ENCODE measurements at regions not wholly inside any gene's neighbourhood (a gene's known extent, or its start where the extent isn't known, plus 50 kb on each side); places are given as distances from the start of the nearest gene placed in this dataset.

- no peak for DNase-seq (ENCODE audit: low read depth)
- TF ChIP-seq CTCF (IDR thresholded peaks at IDR 0.05; ENCODE audit: insufficient read depth, low read depth, low read length) = no peak
- H3K4me3 ChIP-seq (ENCODE audit: low read depth, low read length) = no peak overlapping the region
These were observed 86.9 kb upstream of the MAPK4 start for GRCh38 chr18:50472941-50473340.

GRCh38 chr18:50473881-50474280 is 86.0 kb upstream of the MAPK4 start:
- TF ChIP-seq CTCF (IDR thresholded peaks at IDR 0.05; ENCODE audit: insufficient read depth, low read depth, low read length) = no peak
- no peak for DNase-seq (ENCODE audit: low read depth)
- no peak overlapping the region for H3K4me3 ChIP-seq (ENCODE audit: low read depth, low read length)

DNA sequence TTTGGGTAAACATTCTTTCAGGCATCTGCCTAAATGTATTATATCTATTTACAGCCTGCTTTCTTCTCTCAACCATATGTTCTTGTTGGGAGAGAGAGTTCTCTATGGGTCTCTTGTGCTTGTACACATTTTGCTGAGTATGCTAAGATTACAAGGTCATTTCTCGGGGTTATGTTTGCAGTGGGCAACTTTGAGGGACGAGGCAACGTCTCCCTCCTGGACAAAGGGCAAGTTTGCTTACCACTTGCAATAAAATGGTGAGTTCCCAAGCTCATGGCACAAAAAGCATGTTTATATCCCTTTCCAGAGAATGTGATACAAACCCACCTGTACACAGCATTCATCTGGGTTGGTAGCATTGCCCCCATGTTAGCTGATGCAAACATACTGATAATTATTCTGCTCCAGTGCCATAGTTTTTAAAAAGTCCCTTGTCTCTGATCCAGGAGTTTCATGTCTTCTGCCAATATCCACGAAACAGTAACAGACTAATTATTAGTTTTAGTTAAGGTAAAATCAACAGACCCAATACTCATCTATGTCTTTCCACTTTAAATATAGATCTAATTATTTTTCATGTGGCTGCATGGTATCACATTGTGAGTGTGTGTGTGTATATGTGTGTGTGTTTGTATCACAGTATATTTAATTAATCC is 84.2 kb upstream of the MAPK4 start:
- H3K4me3 ChIP-seq (ENCODE audit: low read depth, low read length) = no peak overlapping the region
- no peak for TF ChIP-seq CTCF (IDR thresholded peaks at IDR 0.05; ENCODE audit: insufficient read depth, low read depth, low read length)

GRCh38 chr18:50492097-50492496 is 67.8 kb upstream of the MAPK4 start:
- no peak for TF ChIP-seq CTCF (IDR thresholded peaks at IDR 0.05; ENCODE audit: insufficient read depth, low read depth, low read length)
- DNase-seq (ENCODE audit: low read depth) = no peak
- H3K4me3 ChIP-seq (ENCODE audit: low read depth, low read length) = no peak overlapping the region

More for the DNA sequence above, 84.2 kb upstream of the MAPK4 start:
- no peak for DNase-seq (ENCODE audit: low read depth)

- no peak for TF ChIP-seq CTCF (IDR thresholded peaks at IDR 0.05; ENCODE audit: insufficient read depth, low read depth, low read length)
- H3K4me3 ChIP-seq (ENCODE audit: low read depth, low read length) = no peak overlapping the region
- DNase-seq (ENCODE audit: low read depth) = no peak
These were observed 65.3 kb upstream of the MAPK4 start for GRCh38 chr18:50494569-50494968.

DNA sequence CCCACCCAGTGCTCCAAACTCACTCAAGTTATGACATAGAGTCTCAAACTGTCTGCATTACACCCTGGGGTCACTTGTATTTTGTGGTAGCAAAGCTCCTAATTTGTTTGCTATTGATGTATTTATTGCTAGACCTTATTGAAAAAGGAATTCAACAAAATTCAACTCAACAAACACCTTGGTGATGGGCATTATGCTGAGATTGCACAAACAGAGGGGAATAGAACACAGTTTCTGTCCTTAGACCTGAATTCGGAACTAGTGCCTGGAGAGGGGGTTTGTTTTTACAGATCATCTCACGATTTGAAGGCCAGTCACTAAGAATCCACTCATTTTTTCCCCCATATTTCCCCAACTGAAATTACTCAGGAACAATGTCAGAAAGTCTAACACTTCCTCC is 53.5 kb upstream of the MAPK4 start:
- no peak for DNase-seq (ENCODE audit: low read depth)
- no peak for TF ChIP-seq CTCF (IDR thresholded peaks at IDR 0.05; ENCODE audit: insufficient read depth, low read depth, low read length)

GRCh38 chr18:50507120-50507590 is 52.7 kb upstream of the MAPK4 start:
- TF ChIP-seq CTCF (IDR thresholded peaks at IDR 0.05; ENCODE audit: insufficient read depth, low read depth, low read length) = peak; percentile 52
- peak; percentile 3 for DNase-seq (ENCODE audit: low read depth)
- H3K4me3 ChIP-seq (ENCODE audit: low read depth, low read length) = no peak overlapping the region

More for the DNA sequence above, 53.5 kb upstream of the MAPK4 start:
- no peak overlapping the region for H3K4me3 ChIP-seq (ENCODE audit: low read depth, low read length)

All from fibroblast of villous mesenchyme (primary cell).